CD4-positive, CD25-positive, alpha-beta regulatory T cell (primary cell): ENCODE measurements at regions not wholly inside any gene's neighbourhood (a gene's known extent, or its start where the extent isn't known, plus 50 kb on each side); places are given as distances from the start of the nearest gene placed in this dataset.

Source experiments
- ATAC-seq, 2 donors: fragments of 150-1000 bp; cut with Tn5 transposase; one replicate each; pipeline ENCODE4 v1.10.0; 2021; ENCODE audit warnings: low read depth in 2 of 2, moderate number of reproducible peaks in 2 of 2, moderate library complexity in 1 of 2
- DNase-seq, 3 donors: peaks; one replicate each; pipeline versions ENCODE4 v3.0.0 to v3.0.0-alpha.2; 2012 to 2022; ENCODE audit warnings: mixed read lengths in 1 of 3
- H3K27ac ChIP-seq: one replicate; pipeline ENCODE4 v1.7.0; 2013; ENCODE audit warnings: mild to moderate bottlenecking, low read length; ENCODE audit not compliant: insufficient read depth, poor library complexity, severe bottlenecking
- H3K27me3 ChIP-seq: one replicate; pipeline ENCODE4 v1.7.0; 2013; ENCODE audit warnings: low read length; ENCODE audit not compliant: control insufficient read depth, insufficient read depth
- H3K36me3 ChIP-seq: one replicate; pipeline ENCODE4 v1.7.0; 2013; ENCODE audit warnings: mild to moderate bottlenecking, low read length, moderate library complexity; ENCODE audit not compliant: control insufficient read depth, insufficient read depth
- H3K4me1 ChIP-seq: 2 replicates; pipeline ENCODE4 v1.7.0; 2013; ENCODE audit warnings: mild to moderate bottlenecking, low read length; ENCODE audit not compliant: insufficient read depth, control insufficient read depth, poor library complexity, severe bottlenecking
- H3K4me3 ChIP-seq: one replicate; pipeline ENCODE4 v1.7.0; 2013; ENCODE audit warnings: low read depth, mild to moderate bottlenecking, low read length, moderate library complexity
- H3K9me3 ChIP-seq, 2 experiments: 1 replicate in 1 of 2; 2 replicates in 1 of 2; pipeline ENCODE4 v1.7.0; 2013; ENCODE audit warnings: low read length in 2 of 2, mild to moderate bottlenecking in 1 of 2, moderate library complexity in 1 of 2; ENCODE audit not compliant: control insufficient read depth in 2 of 2
- H3K27ac Mint-ChIP-seq, 3 donors: one replicate each; pipeline ENCODE4 v1.8.0; 2020 to 2022; ENCODE audit warnings: mild to moderate bottlenecking in 3 of 3, mixed read lengths in 3 of 3, moderate library complexity in 2 of 3
- H3K27me3 Mint-ChIP-seq: one replicate; pipeline ENCODE4 v1.8.0; 2022; ENCODE audit warnings: mild to moderate bottlenecking, mixed read lengths
- H3K36me3 Mint-ChIP-seq: one replicate; pipeline ENCODE4 v1.8.0; 2020; ENCODE audit warnings: mixed read lengths
- H3K4me1 Mint-ChIP-seq, 4 donors: one replicate each; pipeline ENCODE4 v1.8.0; 2020 to 2022; ENCODE audit warnings: mixed read lengths in 4 of 4, mild to moderate bottlenecking in 1 of 4
- H3K4me3 Mint-ChIP-seq, 4 donors: one replicate each; pipeline ENCODE4 v1.8.0; 2020 to 2022; ENCODE audit warnings: mild to moderate bottlenecking in 4 of 4, mixed read lengths in 4 of 4, moderate library complexity in 3 of 4
- H3K9me3 Mint-ChIP-seq, 7 donors: one replicate each; pipeline ENCODE4 v1.8.0; 2020 to 2022; ENCODE audit warnings: mixed read lengths in 7 of 7, mild to moderate bottlenecking in 3 of 7, moderate library complexity in 2 of 7

GRCh38 chr14:98997526-98998205, 274.3 kb downstream of the BCL11B start:
- H3K4me1 ChIP-seq: peaks cover 18% of the 10 kb centered on the region
- DNase-seq: no peak
- ATAC-seq: no peak
- Mint-ChIP-seq H3K4me1 (peaks cover 10 to 27% (median 24%) of the 10 kb centered on the region in 4 donors), H3K36me3 (no peaks in the 10 kb centered on the region), H3K4me3 (no peak overlapping the region), H3K9me3 (peaks cover 0 to 4% (median 0%) of the 10 kb centered on the region in 7 donors), H3K27ac (peak overlapping the region in 1 of 3 donors; percentile 23), H3K27me3 (peaks cover 4% of the 10 kb centered on the region)
- no peaks in the 10 kb centered on the region for H3K36me3 ChIP-seq
- no peaks in the 10 kb centered on the region for H3K27me3 ChIP-seq
- no peak overlapping the region for H3K27ac ChIP-seq
- no peaks in the 10 kb centered on the region for H3K9me3 ChIP-seq
- no peak overlapping the region for H3K4me3 ChIP-seq

GRCh38 chr14:98999345-98999744, 272.7 kb downstream of the BCL11B start:
- Histone ChIP-seq H3K36me3 (no peaks in the 10 kb centered on the region), H3K27ac (no peak overlapping the region), H3K4me1 (peaks cover 9% of the 10 kb centered on the region), H3K4me3 (no peak overlapping the region), H3K9me3 (no peaks in the 10 kb centered on the region), H3K27me3 (no peaks in the 10 kb centered on the region)
- DNase-seq (no peak), ATAC-seq (no peak)
- Mint-ChIP-seq H3K9me3 (peaks cover 0 to 4% (median 0%) of the 10 kb centered on the region in 7 donors), H3K27me3 (peaks cover 4% of the 10 kb centered on the region), H3K36me3 (no peaks in the 10 kb centered on the region), H3K4me3 (no peak overlapping the region), H3K27ac (no peak overlapping the region), H3K4me1 (peaks cover 5 to 14% (median 13%) of the 10 kb centered on the region in 4 donors)

GRCh38 chr14:98999901-99000300, 272.1 kb downstream of the BCL11B start:
- Mint-ChIP-seq H3K9me3 (peaks cover 0 to 3% (median 0%) of the 10 kb centered on the region in 7 donors), H3K4me1 (peaks cover 0 to 9% (median 8%) of the 10 kb centered on the region in 4 donors), H3K36me3 (no peaks in the 10 kb centered on the region), H3K27ac (no peak overlapping the region), H3K4me3 (no peak overlapping the region), H3K27me3 (peaks cover 4% of the 10 kb centered on the region)
- H3K27ac ChIP-seq: no peak overlapping the region
- H3K9me3 ChIP-seq: no peaks in the 10 kb centered on the region
- H3K36me3 ChIP-seq: no peaks in the 10 kb centered on the region
- peaks cover 3% of the 10 kb centered on the region for H3K4me1 ChIP-seq
- no peaks in the 10 kb centered on the region for H3K27me3 ChIP-seq
- no peak for ATAC-seq
- no peak overlapping the region for H3K4me3 ChIP-seq
- DNase-seq: no peak

GRCh38 chr14:99001241-99001640, 270.8 kb downstream of the BCL11B start:
- Histone ChIP-seq H3K9me3 (no peaks in the 10 kb centered on the region), H3K27me3 (no peaks in the 10 kb centered on the region), H3K36me3 (no peaks in the 10 kb centered on the region), H3K27ac (no peak overlapping the region), H3K4me1 (no peaks in the 10 kb centered on the region), H3K4me3 (no peak overlapping the region)
- H3K9me3 Mint-ChIP-seq: peaks cover 0 to 3% (median 0%) of the 10 kb centered on the region in 7 donors
- peaks cover 0 to 2% (median 0%) of the 10 kb centered on the region in 4 donors for H3K4me1 Mint-ChIP-seq
- H3K36me3 Mint-ChIP-seq: no peaks in the 10 kb centered on the region
- H3K27ac Mint-ChIP-seq: no peak overlapping the region
- H3K27me3 Mint-ChIP-seq: peaks cover 4% of the 10 kb centered on the region
- DNase-seq (no peak), ATAC-seq (no peak)
- H3K4me3 Mint-ChIP-seq: no peak overlapping the region

GRCh38 chr14:99003646-99004045, 268.4 kb downstream of the BCL11B start:
- Histone ChIP-seq H3K4me3 (no peak overlapping the region), H3K27me3 (no peaks in the 10 kb centered on the region), H3K9me3 (no peaks in the 10 kb centered on the region), H3K27ac (no peak overlapping the region), H3K36me3 (no peaks in the 10 kb centered on the region), H3K4me1 (no peaks in the 10 kb centered on the region)
- H3K27me3 Mint-ChIP-seq: peaks cover 4% of the 10 kb centered on the region
- H3K4me1 Mint-ChIP-seq: peaks cover 0 to 2% (median 0%) of the 10 kb centered on the region in 4 donors
- ATAC-seq: no peak
- H3K9me3 Mint-ChIP-seq: no peaks in the 10 kb centered on the region
- no peak overlapping the region for H3K4me3 Mint-ChIP-seq
- H3K36me3 Mint-ChIP-seq: no peaks in the 10 kb centered on the region
- no peak for DNase-seq
- no peak overlapping the region for H3K27ac Mint-ChIP-seq

GRCh38 chr14:99004112-99004511, 267.9 kb downstream of the BCL11B start:
- Histone ChIP-seq H3K27me3 (no peaks in the 10 kb centered on the region), H3K9me3 (no peaks in the 10 kb centered on the region), H3K36me3 (no peaks in the 10 kb centered on the region), H3K4me3 (no peak overlapping the region), H3K27ac (no peak overlapping the region), H3K4me1 (no peaks in the 10 kb centered on the region)
- ATAC-seq (no peak), DNase-seq (no peak)
- Mint-ChIP-seq H3K36me3 (no peaks in the 10 kb centered on the region), H3K9me3 (no peaks in the 10 kb centered on the region), H3K4me3 (no peak overlapping the region), H3K4me1 (peaks cover 0 to 2% (median 0%) of the 10 kb centered on the region in 4 donors), H3K27me3 (peaks cover 4% of the 10 kb centered on the region), H3K27ac (no peak overlapping the region)

- peaks cover 4% of the 10 kb centered on the region for H3K36me3 Mint-ChIP-seq
- H3K27me3 Mint-ChIP-seq: no peaks in the 10 kb centered on the region
- ATAC-seq (no peak), DNase-seq (no peak)
- no peaks in the 10 kb centered on the region for H3K27me3 ChIP-seq
- no peak overlapping the region for H3K4me3 Mint-ChIP-seq
- no peak overlapping the region for H3K27ac Mint-ChIP-seq
- H3K9me3 ChIP-seq: no peaks in the 10 kb centered on the region
- H3K36me3 ChIP-seq: no peaks in the 10 kb centered on the region
- H3K9me3 Mint-ChIP-seq: no peaks in the 10 kb centered on the region
- H3K4me3 ChIP-seq: no peak overlapping the region
- no peaks in the 10 kb centered on the region for H3K4me1 ChIP-seq
- H3K4me1 Mint-ChIP-seq: peaks cover 0 to 10% (median 2%) of the 10 kb centered on the region in 4 donors
- no peak overlapping the region for H3K27ac ChIP-seq
Observed at GRCh38 chr14:99006276-99006675, 265.7 kb downstream of the BCL11B start.

GRCh38 chr14:99007795-99008194, 264.2 kb downstream of the BCL11B start:
- H3K27ac Mint-ChIP-seq: no peak overlapping the region
- ATAC-seq: no peak
- no peak overlapping the region for H3K4me3 Mint-ChIP-seq
- H3K36me3 Mint-ChIP-seq: peaks cover 4% of the 10 kb centered on the region
- no peak for DNase-seq
- Histone ChIP-seq H3K4me1 (no peaks in the 10 kb centered on the region), H3K27me3 (no peaks in the 10 kb centered on the region), H3K36me3 (no peaks in the 10 kb centered on the region), H3K9me3 (no peaks in the 10 kb centered on the region), H3K27ac (no peak overlapping the region), H3K4me3 (no peak overlapping the region)
- H3K4me1 Mint-ChIP-seq: peaks cover 0 to 10% (median 2%) of the 10 kb centered on the region in 4 donors
- no peaks in the 10 kb centered on the region for H3K27me3 Mint-ChIP-seq
- H3K9me3 Mint-ChIP-seq: peaks cover 0 to 1% (median 0%) of the 10 kb centered on the region in 7 donors
